Naive B cell (primary cell): ENCODE measurements at regions not wholly inside any gene's neighbourhood (a gene's known extent, or its start where the extent isn't known, plus 50 kb on each side); places are given as distances from the start of the nearest gene placed in this dataset.
"Not testable (repeated sequence)": the region's sequence is repeated elsewhere in the genome, so short reads cannot be mapped to it uniquely, and the experiment has no call there.

Source experiments
- ATAC-seq, 2 donors: fragments of 150-1000 bp; cut with Tn5 transposase; 2 replicates each; pipeline ENCODE4 v1.10.0; 2021; ENCODE audit warnings: low read depth in 2 of 2, mild to moderate bottlenecking in 2 of 2, moderate library complexity in 2 of 2
- DNase-seq: peaks from one replicate; pipeline ENCODE4 v3.0.0; 2022
- H3K27ac Mint-ChIP-seq, 6 donors: one replicate each; pipeline ENCODE4 v1.8.0; 2020 to 2022; ENCODE audit warnings: mild to moderate bottlenecking in 6 of 6, mixed read lengths in 6 of 6, moderate library complexity in 5 of 6, inconsistent platforms in 2 of 6
- H3K27me3 Mint-ChIP-seq, 3 donors: one replicate each; pipeline ENCODE4 v1.8.0; 2021 to 2022; ENCODE audit warnings: mixed read lengths in 3 of 3, mild to moderate bottlenecking in 1 of 3
- H3K36me3 Mint-ChIP-seq, 2 donors: one replicate each; pipeline ENCODE4 v1.8.0; 2020 to 2022; ENCODE audit warnings: mixed read lengths in 2 of 2, inconsistent platforms in 1 of 2, mild to moderate bottlenecking in 1 of 2
- H3K4me1 Mint-ChIP-seq, 3 donors: one replicate each; pipeline ENCODE4 v1.8.0; 2020 to 2022; ENCODE audit warnings: mixed read lengths in 3 of 3, inconsistent platforms in 1 of 3, mild to moderate bottlenecking in 1 of 3, moderate library complexity in 1 of 3
- H3K4me3 Mint-ChIP-seq, 8 donors: one replicate each; pipeline ENCODE4 v1.8.0; 2020 to 2022; ENCODE audit warnings: mild to moderate bottlenecking in 8 of 8, mixed read lengths in 8 of 8, moderate library complexity in 8 of 8, inconsistent platforms in 2 of 8
- H3K9me3 Mint-ChIP-seq, 7 donors: one replicate each; pipeline ENCODE4 v1.8.0; 2020 to 2022; ENCODE audit warnings: mixed read lengths in 7 of 7, mild to moderate bottlenecking in 5 of 7, inconsistent platforms in 2 of 7, moderate library complexity in 1 of 7

DNA sequence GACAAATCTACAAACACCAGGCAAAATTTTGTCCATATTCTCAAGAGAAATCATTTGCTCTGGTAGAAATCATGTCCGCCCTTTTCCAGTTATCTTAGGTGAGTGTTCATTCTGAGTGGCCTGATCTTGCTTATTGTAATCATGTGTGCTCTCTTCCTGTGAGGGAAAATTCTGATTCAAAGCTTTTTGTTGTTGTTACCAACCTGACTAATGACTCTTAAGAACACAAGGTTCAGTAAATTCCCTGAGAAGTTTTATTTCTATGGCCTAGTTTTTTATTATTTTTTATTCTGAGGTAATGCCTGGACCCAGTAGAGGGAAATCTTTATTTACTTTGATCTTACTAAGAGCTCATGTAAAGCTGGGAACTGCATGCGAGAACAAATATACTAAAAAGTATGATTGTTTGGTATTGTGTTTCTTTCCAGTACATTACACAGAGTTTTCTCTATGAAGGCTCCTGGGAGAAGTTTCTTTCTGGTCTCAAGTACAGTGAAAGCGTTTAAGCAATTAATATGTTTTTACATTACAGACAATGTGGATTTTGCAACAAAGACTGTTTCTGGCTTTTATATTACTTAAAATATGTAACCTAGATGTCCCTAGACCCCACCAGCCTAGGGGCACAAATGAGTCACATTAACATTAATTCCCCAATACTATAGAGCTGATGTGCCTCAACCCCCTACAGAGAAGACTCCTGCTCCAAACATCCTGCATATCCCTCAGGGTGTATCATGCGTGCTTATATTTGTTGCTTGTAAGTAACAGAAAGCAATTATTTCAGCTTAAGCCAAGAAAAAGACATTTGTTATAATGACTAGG is 138.1 kb downstream of the TMEM167A start:
- Mint-ChIP-seq H3K4me3 (no peak overlapping the region), H3K27ac (no peak overlapping the region), H3K4me1 (peaks cover 0 to 6% (median 3%) of the 10 kb centered on the region in 3 donors), H3K27me3 (no peaks in the 10 kb centered on the region), H3K36me3 (no peaks in the 10 kb centered on the region), H3K9me3 (peaks cover 0 to 7% (median 0%) of the 10 kb centered on the region in 7 donors)
- ATAC-seq: no peak
- no peak for DNase-seq

DNA sequence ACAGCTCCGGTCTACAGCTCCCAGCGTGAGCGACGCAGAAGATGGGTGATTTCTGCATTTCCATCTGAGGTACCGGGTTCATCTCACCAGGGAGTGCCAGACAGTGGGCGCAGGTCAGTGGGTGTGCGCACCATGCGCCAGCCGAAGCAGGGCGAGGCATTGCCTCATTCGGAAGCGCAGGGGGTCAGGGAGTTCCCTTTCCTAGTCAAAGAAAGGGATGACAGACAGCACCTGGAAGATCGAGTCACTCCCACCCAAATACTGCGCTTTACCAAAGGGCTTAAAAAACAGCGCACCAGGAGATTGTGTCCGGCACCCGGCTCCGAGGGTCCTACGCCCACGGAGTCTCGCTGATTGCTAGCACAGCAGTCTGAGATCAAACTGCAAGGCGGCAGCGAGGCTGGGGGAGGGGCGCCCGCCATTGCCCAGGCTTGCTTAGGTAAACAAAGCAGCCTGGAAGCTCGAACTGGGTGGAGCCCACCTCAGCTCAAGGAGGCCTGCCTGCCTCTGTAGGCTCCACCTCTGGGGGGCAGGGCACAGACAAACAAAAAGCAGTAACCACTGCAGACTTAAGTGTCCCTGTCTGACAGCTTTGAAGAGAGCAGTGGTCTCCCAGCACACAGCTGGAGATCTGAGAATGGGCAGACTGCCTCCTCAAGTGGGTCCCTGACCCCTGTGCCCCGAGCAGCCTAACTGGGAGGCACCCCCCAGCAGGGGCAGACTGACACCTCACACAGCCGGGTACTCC is 144.5 kb downstream of the TMEM167A start:
- not testable (repeated sequence) for H3K4me3 Mint-ChIP-seq, H3K4me1 Mint-ChIP-seq, H3K9me3 Mint-ChIP-seq, H3K27ac Mint-ChIP-seq, ATAC-seq, H3K36me3 Mint-ChIP-seq, H3K27me3 Mint-ChIP-seq, DNase-seq

DNA sequence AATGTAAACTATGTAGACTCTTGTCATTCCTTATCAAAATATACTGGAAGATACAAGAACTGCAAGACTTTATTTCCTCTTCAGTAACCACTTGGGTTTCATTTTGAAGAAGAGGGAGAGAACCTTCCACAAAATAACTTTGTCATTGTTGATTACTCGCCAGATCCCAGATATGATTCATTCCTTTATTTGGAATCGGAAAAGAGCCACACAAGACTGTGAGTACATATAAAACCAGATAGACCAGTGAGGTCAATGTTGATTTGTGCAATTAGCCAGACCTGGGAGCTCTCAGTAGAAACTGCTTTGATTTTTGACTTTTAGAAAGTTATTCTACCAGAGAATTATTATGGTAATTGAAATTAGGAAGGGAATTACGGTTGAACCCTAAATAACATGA is 146.1 kb downstream of the TMEM167A start:
- Mint-ChIP-seq H3K27me3 (peaks cover 0 to 7% (median 7%) of the 10 kb centered on the region in 3 donors), H3K27ac (no peak overlapping the region), H3K4me3 (no peak overlapping the region), H3K36me3 (no peaks in the 10 kb centered on the region), H3K4me1 (no peaks in the 10 kb centered on the region), H3K9me3 (peaks cover 0 to 3% (median 0%) of the 10 kb centered on the region in 7 donors)
- no peak for DNase-seq
- ATAC-seq: no peak

DNA sequence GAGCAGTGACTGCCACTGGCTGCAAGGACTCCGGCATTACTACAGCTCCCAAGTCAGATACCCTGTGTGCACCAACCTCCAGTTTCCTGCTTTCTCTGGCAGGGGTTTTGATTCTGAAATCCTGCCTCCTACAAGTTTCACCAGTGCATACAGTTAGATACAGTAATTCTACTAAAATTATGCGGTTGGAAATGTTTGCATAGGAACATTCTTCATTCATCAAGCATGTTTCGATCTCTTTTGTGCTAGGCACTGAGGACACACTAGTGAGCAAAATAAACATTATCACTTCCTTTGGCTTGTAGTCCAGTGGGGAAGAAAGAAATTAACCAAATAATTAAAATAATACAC is 152.2 kb downstream of the TMEM167A start:
- Mint-ChIP-seq H3K9me3 (no peaks in the 10 kb centered on the region), H3K36me3 (no peaks in the 10 kb centered on the region), H3K4me1 (no peaks in the 10 kb centered on the region), H3K4me3 (no peak overlapping the region), H3K27me3 (no peaks in the 10 kb centered on the region), H3K27ac (peak overlapping the region in 1 of 6 donors; percentile 28)
- DNase-seq: no peak
- ATAC-seq: no peak

DNA sequence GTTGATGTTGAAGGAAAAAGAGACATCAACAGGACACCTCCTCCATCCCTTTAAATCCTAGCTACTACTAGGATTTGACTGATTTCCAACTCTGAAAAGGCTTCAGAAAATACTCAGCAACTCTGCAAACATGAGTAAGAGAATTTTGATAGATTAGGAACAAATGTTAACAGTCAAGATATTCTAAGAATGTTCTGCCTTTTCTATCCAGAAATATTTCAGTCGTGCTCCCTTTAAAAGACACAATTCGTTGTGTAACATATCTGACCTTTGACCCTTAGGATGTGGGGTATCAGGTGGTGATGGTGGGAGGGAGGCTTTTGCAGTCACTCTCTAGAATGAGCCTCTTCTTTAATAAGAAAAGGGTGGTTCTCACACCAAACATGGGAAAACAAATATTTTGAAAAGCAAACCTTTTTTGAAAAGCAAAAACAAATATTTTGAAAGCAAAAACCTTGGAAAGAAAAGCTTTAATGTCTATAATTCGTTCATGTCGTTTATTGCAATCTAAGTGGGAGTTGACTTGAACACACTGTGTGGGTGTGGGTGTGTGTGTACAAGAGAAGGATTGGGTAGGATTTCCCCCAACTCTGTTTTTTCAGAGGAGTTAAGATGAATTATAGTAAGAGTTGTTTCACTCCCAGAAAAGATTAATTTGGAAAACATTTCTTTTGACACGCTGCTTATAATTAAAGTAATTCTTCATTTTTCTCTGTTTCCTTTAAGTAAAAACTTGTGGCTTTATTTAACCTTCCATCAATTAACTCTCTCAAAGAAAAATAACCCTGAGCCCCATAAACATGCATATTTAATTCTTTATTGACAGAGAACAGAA is 152.8 kb downstream of the TMEM167A start:
- DNase-seq (no peak), ATAC-seq (no peak)
- H3K27me3 Mint-ChIP-seq: no peaks in the 10 kb centered on the region
- H3K27ac Mint-ChIP-seq: no peak overlapping the region
- H3K9me3 Mint-ChIP-seq: no peaks in the 10 kb centered on the region
- no peak overlapping the region for H3K4me3 Mint-ChIP-seq
- no peaks in the 10 kb centered on the region for H3K4me1 Mint-ChIP-seq
- no peaks in the 10 kb centered on the region for H3K36me3 Mint-ChIP-seq

DNA sequence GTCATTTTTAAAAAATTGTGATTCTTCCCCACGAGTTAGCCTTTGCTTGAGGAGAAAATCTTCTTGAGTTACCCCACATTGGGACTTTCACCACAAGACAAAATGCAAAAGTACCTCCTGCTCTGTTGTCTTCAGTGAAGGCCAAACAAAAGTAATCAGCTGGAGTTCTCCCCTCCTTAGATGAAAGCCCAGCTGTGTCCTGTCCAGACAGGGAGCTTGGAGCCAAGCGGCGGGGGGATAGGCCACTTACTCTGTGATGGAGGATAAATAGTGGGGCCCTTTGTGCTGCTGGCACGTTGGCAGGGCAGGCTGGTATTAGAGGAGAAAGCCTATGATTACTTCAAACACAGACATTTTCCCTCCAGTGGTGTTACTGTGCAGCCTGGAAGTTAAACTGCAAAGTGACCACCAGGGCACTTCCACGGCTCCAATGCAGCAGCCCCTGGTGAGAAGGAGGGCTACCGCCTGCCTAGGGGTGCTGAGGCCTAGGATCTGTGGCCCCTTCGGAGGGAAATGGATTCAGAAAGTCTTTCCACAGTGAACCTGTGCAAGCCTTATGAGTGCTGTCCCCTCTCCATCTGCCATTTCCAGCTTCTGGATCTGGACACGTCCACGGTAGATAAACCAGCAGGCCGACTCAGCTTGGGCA is 155.0 kb downstream of the TMEM167A start:
- H3K4me1 Mint-ChIP-seq: no peaks in the 10 kb centered on the region
- no peak for DNase-seq

DNA sequence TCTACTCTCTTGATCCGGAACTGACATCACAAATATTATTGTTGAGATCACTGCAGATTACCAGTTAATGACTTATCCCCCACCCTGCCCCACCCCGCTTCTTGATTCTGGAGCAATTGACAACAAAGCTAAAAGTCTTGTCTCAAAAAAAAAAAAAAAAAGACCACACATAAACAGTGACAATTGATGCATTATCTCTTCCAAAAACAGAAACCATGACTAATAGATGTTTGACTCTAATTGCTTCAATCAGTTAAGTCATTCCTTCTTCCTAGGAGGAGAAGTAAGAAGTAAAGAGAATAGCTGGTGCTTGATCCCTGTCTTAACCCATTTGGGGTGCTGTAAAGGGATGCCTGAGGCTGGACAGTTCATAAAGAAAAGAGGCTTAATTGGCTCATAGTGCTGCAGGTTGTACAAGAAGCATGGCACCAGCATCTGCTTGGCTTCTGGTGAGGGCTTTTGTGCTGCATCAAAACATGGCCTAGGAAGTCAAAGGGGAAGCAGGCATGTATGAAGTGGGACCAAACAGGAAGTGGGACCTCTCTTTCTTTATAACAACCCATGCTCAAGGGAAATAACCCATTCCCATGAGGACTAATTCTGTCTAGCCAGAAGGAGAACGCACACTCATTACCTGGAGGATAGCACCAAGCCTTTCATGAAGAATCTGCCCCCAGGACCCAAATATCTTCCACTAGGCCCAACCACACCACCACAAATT is 158.7 kb downstream of the TMEM167A start:
- Mint-ChIP-seq H3K4me1 (no peaks in the 10 kb centered on the region), H3K27me3 (no peaks in the 10 kb centered on the region), H3K9me3 (peaks cover 9 to 29% (median 20%) of the 10 kb centered on the region in 7 donors), H3K27ac (no peak overlapping the region), H3K36me3 (peaks cover 8 to 13% of the 10 kb centered on the region in 2 donors), H3K4me3 (no peak overlapping the region)
- ATAC-seq (no peak), DNase-seq (no peak)

More for the DNA sequence above, 155.0 kb downstream of the TMEM167A start:
- no peaks in the 10 kb centered on the region for H3K27me3 Mint-ChIP-seq
- no peak for ATAC-seq
- H3K36me3 Mint-ChIP-seq: no peaks in the 10 kb centered on the region
- H3K4me3 Mint-ChIP-seq: no peak overlapping the region
- H3K9me3 Mint-ChIP-seq: peaks cover 0 to 2% (median 0%) of the 10 kb centered on the region in 7 donors
- no peak overlapping the region for H3K27ac Mint-ChIP-seq

DNA sequence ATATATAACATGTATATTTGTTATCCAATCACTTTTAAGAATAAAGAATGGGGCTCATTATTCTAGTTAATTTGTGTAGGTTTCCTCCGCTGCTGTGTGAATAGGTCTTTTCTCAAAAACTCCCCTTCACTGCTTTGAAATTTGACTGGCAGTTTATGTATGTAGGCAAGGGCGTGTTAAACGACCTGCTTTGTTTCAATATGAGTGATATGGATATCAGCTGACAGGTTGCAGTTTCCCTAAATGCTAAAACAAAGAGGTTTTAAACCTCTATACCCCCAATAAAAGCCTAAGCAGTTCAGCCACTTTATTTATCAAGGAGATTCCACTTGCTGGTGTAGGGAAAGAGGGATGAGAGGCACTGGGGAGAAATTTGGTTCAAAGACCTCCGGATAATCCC is 159.6 kb downstream of the TMEM167A start:
- Mint-ChIP-seq H3K27me3 (no peaks in the 10 kb centered on the region), H3K9me3 (peaks cover 9 to 29% (median 20%) of the 10 kb centered on the region in 7 donors), H3K36me3 (peaks cover 8 to 13% of the 10 kb centered on the region in 2 donors), H3K4me3 (no peak overlapping the region), H3K27ac (no peak overlapping the region), H3K4me1 (no peaks in the 10 kb centered on the region)
- ATAC-seq (no peak), DNase-seq (no peak)

DNA sequence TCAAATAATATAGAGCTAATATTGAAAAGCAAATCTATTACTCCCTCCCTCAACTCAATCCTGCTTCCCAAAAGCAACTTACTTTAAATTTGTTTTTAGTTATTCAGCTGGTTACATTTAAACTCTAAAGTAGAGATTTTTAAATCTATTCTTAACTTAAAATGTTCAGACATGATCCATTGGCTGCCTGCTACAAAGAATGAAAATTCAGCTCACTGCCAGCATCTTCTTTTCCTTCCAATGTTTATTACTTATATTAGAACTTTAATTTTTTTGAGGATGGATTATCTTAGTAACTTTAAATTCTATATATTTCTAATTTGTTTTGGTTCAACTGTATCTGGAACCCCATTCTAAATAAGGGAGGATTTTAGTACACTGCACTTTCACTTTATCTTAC is 163.2 kb downstream of the TMEM167A start:
- no peak overlapping the region for H3K27ac Mint-ChIP-seq
- H3K4me3 Mint-ChIP-seq: no peak overlapping the region
- H3K36me3 Mint-ChIP-seq: peaks cover 8 to 13% of the 10 kb centered on the region in 2 donors
- no peak for ATAC-seq
- H3K4me1 Mint-ChIP-seq: no peaks in the 10 kb centered on the region
- no peak for DNase-seq
- no peaks in the 10 kb centered on the region for H3K27me3 Mint-ChIP-seq
- H3K9me3 Mint-ChIP-seq: peaks cover 9 to 29% (median 20%) of the 10 kb centered on the region in 7 donors

DNA sequence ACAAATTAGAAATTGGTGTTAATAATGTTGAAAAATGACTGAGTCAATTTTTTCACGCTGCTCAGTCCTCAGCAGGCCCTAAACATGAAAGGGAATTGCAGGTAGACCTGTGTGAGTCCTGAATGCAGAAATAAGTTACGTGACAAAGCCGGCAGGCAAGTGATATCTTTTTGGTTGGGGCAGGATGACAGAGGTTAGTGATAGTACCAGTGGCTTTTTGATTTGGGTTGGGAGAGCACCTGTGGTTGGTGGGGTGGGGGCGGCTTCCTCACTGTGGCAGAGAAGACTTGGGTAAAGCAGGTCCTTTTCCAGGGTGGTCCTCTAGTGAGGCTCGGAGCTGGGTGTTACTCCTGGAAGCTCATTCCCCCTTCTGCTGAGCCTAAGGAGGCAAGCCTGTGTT is 164.7 kb downstream of the TMEM167A start:
- Mint-ChIP-seq H3K27ac (no peak overlapping the region), H3K9me3 (peaks cover 9 to 29% (median 21%) of the 10 kb centered on the region in 7 donors), H3K4me3 (no peak overlapping the region), H3K4me1 (no peaks in the 10 kb centered on the region), H3K27me3 (no peaks in the 10 kb centered on the region), H3K36me3 (peaks cover 8 to 13% of the 10 kb centered on the region in 2 donors)
- DNase-seq: no peak
- no peak for ATAC-seq

DNA sequence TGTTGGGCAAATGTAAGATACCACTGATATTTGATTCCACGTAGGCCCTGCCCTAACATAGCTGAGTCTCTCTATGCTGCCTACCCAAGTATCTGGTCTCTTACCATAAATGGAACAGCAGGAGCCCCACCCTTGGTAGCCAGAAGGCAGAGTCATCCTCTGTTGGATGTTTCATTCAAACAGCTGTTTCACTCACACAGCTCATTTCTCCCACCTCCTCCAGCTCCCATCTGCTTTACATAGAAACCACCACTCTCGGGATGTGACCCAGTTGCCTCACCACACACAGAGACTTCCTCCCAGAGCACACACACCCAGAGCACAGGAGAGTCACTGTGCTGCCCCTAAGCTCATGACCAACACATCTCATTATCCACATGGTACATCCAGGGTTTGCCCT is 165.3 kb downstream of the TMEM167A start:
- no peak for ATAC-seq
- Mint-ChIP-seq H3K27ac (no peak overlapping the region), H3K9me3 (peaks cover 9 to 26% (median 20%) of the 10 kb centered on the region in 7 donors), H3K36me3 (peaks cover 8 to 13% of the 10 kb centered on the region in 2 donors), H3K27me3 (no peaks in the 10 kb centered on the region), H3K4me1 (no peaks in the 10 kb centered on the region), H3K4me3 (no peak overlapping the region)
- DNase-seq: no peak

DNA sequence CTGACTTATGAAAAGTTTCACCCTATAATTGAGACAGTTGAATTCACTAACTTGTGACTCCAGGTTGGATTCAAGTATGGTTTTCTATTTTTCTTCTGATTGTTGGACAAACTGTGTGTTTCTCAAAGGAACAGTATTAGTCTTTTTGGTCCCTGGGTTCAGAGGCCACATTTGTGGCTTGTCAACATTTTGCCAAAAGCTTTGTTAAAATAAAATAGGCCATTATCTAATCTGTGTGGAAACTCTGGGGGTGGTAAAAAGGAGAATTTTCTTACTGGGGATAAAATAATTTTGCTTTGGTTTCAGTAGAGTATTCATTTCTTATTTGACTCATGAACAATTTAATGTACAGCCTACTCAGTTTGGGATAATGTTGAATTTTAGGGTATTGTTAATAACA is 166.3 kb downstream of the TMEM167A start:
- H3K9me3 Mint-ChIP-seq: peaks cover 8 to 16% (median 11%) of the 10 kb centered on the region in 7 donors
- DNase-seq: no peak
- H3K4me1 Mint-ChIP-seq: no peaks in the 10 kb centered on the region
- H3K27me3 Mint-ChIP-seq: no peaks in the 10 kb centered on the region
- H3K4me3 Mint-ChIP-seq: no peak overlapping the region
- H3K36me3 Mint-ChIP-seq: peaks cover 8 to 12% of the 10 kb centered on the region in 2 donors
- no peak overlapping the region for H3K27ac Mint-ChIP-seq
- no peak for ATAC-seq
